ENCODE measurements at regions not wholly inside any gene's neighbourhood (a gene's known extent, or its start where the extent isn't known, plus 50 kb on each side); places are given as distances from the start of the nearest gene placed in this dataset.

GRCh38 chr15:79373113-79373512 is 59.0 kb upstream of the MINAR1 start:
- TF ChIP-seq CTCF (IDR thresholded peaks at IDR 0.05; ENCODE audit: extremely low read depth, missing control alignments): no peak
- DNase-seq (ENCODE audit: low spot score): no peak

- DNase-seq (ENCODE audit: low spot score): no peak
- no peak for TF ChIP-seq CTCF (IDR thresholded peaks at IDR 0.05; ENCODE audit: extremely low read depth, missing control alignments)
These were observed 58.4 kb upstream of the MINAR1 start for GRCh38 chr15:79373728-79374127.

GRCh38 chr15:79376383-79376782 is 55.8 kb upstream of the MINAR1 start:
- no peak for TF ChIP-seq CTCF (IDR thresholded peaks at IDR 0.05; ENCODE audit: extremely low read depth, missing control alignments)
- no peak for DNase-seq (ENCODE audit: low spot score)

GRCh38 chr15:79378394-79379109 is 53.6 kb upstream of the MINAR1 start:
- no peak for DNase-seq (ENCODE audit: low spot score)
- no peak for TF ChIP-seq CTCF (IDR thresholded peaks at IDR 0.05; ENCODE audit: extremely low read depth, missing control alignments)

- DNase-seq (ENCODE audit: low spot score): peak; percentile 75
- TF ChIP-seq CTCF (IDR thresholded peaks at IDR 0.05; ENCODE audit: extremely low read depth, missing control alignments): peak; percentile 89
These were observed 51.2 kb upstream of the MINAR1 start for GRCh38 chr15:79380755-79381497.

GRCh38 chr15:79381593-79381992 is 50.5 kb upstream of the MINAR1 start:
- TF ChIP-seq CTCF (IDR thresholded peaks at IDR 0.05; ENCODE audit: extremely low read depth, missing control alignments): no peak
- DNase-seq (ENCODE audit: low spot score): no peak

Measured in GM20000 (cell line).